ENCODE measurements at regions not wholly inside any gene's neighbourhood (a gene's known extent, or its start where the extent isn't known, plus 50 kb on each side); places are given as distances from the start of the nearest gene placed in this dataset.

DNA sequence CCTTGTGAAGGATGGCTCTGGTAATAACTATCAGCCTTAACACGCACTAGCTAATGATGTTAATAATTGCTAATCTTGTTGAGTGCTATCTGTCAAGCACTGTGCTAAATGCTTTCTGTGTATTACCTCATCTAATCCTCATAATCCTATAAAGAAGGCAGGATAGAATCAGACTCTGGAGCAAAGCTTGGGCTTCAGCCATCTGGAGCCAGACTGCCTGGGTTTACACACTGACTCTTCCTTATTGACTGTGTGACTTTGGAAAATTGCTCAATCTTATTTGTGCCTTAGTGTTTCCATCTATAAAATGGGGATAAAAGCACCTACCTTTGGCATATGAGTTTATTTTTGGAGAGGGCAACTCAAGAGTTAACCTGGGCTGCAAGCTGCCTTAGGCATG is 216.1 kb downstream of the NUF2 start:
- H3K14ac ChIP-seq (ENCODE audit: insufficient read depth, low read length) = no peak overlapping the region
- peak overlapping the region in 1 of 3 experiments; percentile 33; a peak in 1 of 7 replicates for H3K27ac Mint-ChIP-seq
- no peak overlapping the region for H2AK5ac ChIP-seq (ENCODE audit: insufficient read length, low read length)
- no peaks in the 10 kb centered on the region for H3K79me1 ChIP-seq (ENCODE audit: insufficient read depth, low read depth, low read length, poor library complexity, severe bottlenecking)
- H3K4me2 ChIP-seq (ENCODE audit: insufficient read depth, insufficient read length, low read length) = no peak overlapping the region
- no peak overlapping the region for H2BK20ac ChIP-seq (ENCODE audit: low read depth, low read length, poor library complexity, severe bottlenecking)
- H3K9me3 ChIP-seq (ENCODE audit: control insufficient read depth, low read depth, low read length) = no peaks in the 10 kb centered on the region
- H3K23me2 ChIP-seq (ENCODE audit: insufficient read length, low read depth, low read length, poor library complexity, severe bottlenecking) = no peaks in the 10 kb centered on the region
- H2AFZ ChIP-seq (ENCODE audit: low read length) = no peak overlapping the region
- H3T11ph ChIP-seq (ENCODE audit: low read length) = no peak overlapping the region
- TF ChIP-seq, protein P1, sequence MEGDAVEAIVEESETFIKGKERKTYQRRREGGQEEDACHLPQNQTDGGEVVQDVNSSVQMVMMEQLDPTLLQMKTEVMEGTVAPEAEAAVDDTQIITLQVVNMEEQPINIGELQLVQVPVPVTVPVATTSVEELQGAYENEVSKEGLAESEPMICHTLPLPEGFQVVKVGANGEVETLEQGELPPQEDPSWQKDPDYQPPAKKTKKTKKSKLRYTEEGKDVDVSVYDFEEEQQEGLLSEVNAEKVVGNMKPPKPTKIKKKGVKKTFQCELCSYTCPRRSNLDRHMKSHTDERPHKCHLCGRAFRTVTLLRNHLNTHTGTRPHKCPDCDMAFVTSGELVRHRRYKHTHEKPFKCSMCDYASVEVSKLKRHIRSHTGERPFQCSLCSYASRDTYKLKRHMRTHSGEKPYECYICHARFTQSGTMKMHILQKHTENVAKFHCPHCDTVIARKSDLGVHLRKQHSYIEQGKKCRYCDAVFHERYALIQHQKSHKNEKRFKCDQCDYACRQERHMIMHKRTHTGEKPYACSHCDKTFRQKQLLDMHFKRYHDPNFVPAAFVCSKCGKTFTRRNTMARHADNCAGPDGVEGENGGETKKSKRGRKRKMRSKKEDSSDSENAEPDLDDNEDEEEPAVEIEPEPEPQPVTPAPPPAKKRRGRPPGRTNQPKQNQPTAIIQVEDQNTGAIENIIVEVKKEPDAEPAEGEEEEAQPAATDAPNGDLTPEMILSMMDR (conservative IDR thresholded peaks at IDR 0.05) = no peak
- no peaks in the 10 kb centered on the region for H4K20me1 ChIP-seq (ENCODE audit: control insufficient read depth, insufficient read depth, insufficient read length)
- no peak overlapping the region for H3K9ac ChIP-seq (ENCODE audit: extremely low read depth, insufficient read length, low read length)
- no peak overlapping the region for H4K5ac ChIP-seq (ENCODE audit: insufficient read length, low read depth, low read length)
- no peak overlapping the region for H3K23ac ChIP-seq (ENCODE audit: insufficient read length, low read depth, low read length)
- H3K27me3 Mint-ChIP-seq (ENCODE audit: low read depth) = peaks cover 2% of the 10 kb centered on the region; the same call in 1 of the 2 replicates
- H3K56ac ChIP-seq (ENCODE audit: insufficient read length, low read depth, low read length) = no peak overlapping the region
- no CpG with 5 or more reads among the region's 1 CpG for WGBS (ENCODE audit: extremely low coverage, insufficient read length, low lambda C conversion rate)
- H2BK120ac ChIP-seq (ENCODE audit: low read depth, low read length, poor library complexity, severe bottlenecking) = no peak overlapping the region
- H3K36me3 Mint-ChIP-seq (ENCODE audit: insufficient read depth in 1 of 3, low read depth in 3 of 3) = no peaks in the 10 kb centered on the region
- no peaks in the 10 kb centered on the region for H3K79me2 ChIP-seq (ENCODE audit: insufficient read depth, low read length)
- peaks cover 19 to 34% of the 10 kb centered on the region in 2 experiments for H3K4me1 Mint-ChIP-seq
- no peak overlapping the region for H2BK15ac ChIP-seq (ENCODE audit: low read depth, low read length)
- H3K4me3 Mint-ChIP-seq = no peak overlapping the region
- no peak overlapping the region for H2BK5ac ChIP-seq (ENCODE audit: insufficient read length, low read length)
- no peak for DNase-seq
- H4K8ac ChIP-seq (replicated peaks; ENCODE audit: insufficient read length, low read depth, low read length) = no peak overlapping the region
- no peak overlapping the region for H4K91ac ChIP-seq (ENCODE audit: insufficient read length, low read depth, low read length)
- no peak overlapping the region for H2BK12ac ChIP-seq (ENCODE audit: insufficient read length, low read depth, low read length)
- peaks cover 8% of the 10 kb centered on the region; the same call in 1 of the 2 replicates for H3K4me1 ChIP-seq (ENCODE audit: insufficient read depth, low read length)
- no peaks in the 10 kb centered on the region; a peak in 1 of 5 replicates for H3K9me3 Mint-ChIP-seq
- H3K27ac ChIP-seq (ENCODE audit: insufficient read length, low read depth, low read length) = no peak overlapping the region
- H3K4ac ChIP-seq (ENCODE audit: low read depth, low read length) = no peak overlapping the region
- no peak overlapping the region for H3K18ac ChIP-seq (ENCODE audit: insufficient read length, low read depth, low read length)
- no peaks in the 10 kb centered on the region for H3K27me3 ChIP-seq (ENCODE audit: insufficient read depth, low read length)
